ENCODE measurements at regions not wholly inside any gene's neighbourhood (a gene's known extent, or its start where the extent isn't known, plus 50 kb on each side); places are given as distances from the start of the nearest gene placed in this dataset.
"Not testable (repeated sequence)": the region's sequence is repeated elsewhere in the genome, so short reads cannot be mapped to it uniquely, and the experiment has no call there.

GRCh38 chr6:134632024-134632423 is 314.1 kb upstream of the SGK1 start:
- DNase-seq: no peak

GRCh38 chr6:134631398-134631924 is 313.5 kb upstream of the SGK1 start:
- DNase-seq: no peak

GRCh38 chr6:134630508-134631121 is 312.7 kb upstream of the SGK1 start:
- no peak for DNase-seq

- peak; percentile 30 for DNase-seq
These were observed 310.2 kb upstream of the SGK1 start for GRCh38 chr6:134628154-134628553.

GRCh38 chr6:134627707-134628106 is 309.8 kb upstream of the SGK1 start:
- no peak for DNase-seq

- no peak for DNase-seq
These were observed 308.7 kb upstream of the SGK1 start for GRCh38 chr6:134626589-134626988.

- DNase-seq: no peak
These were observed 308.2 kb upstream of the SGK1 start for GRCh38 chr6:134626086-134626485.

GRCh38 chr6:134624781-134625180 is 306.9 kb upstream of the SGK1 start:
- DNase-seq: no peak

GRCh38 chr6:134623401-134623800 is 305.5 kb upstream of the SGK1 start:
- DNase-seq: no peak

GRCh38 chr6:134622382-134623173 is 304.7 kb upstream of the SGK1 start:
- no peak for DNase-seq

- no peak for DNase-seq
These were observed 303.9 kb upstream of the SGK1 start for GRCh38 chr6:134621858-134622257.

- no peak for DNase-seq
These were observed 301.9 kb upstream of the SGK1 start for GRCh38 chr6:134619789-134620188.

GRCh38 chr6:134619077-134619476 is 301.2 kb upstream of the SGK1 start:
- no peak for DNase-seq

- no peak for DNase-seq
These were observed 296.9 kb upstream of the SGK1 start for GRCh38 chr6:134614606-134615485.

- not testable (repeated sequence) for DNase-seq
These were observed 294.2 kb upstream of the SGK1 start for GRCh38 chr6:134612128-134612527.

- no peak for DNase-seq
These were observed 292.5 kb upstream of the SGK1 start for GRCh38 chr6:134610411-134610810.

- no peak for DNase-seq
These were observed 291.9 kb upstream of the SGK1 start for GRCh38 chr6:134609716-134610261.

- DNase-seq: no peak
These were observed 289.5 kb upstream of the SGK1 start for GRCh38 chr6:134607411-134607810.

- no peak for DNase-seq
These were observed 287.1 kb upstream of the SGK1 start for GRCh38 chr6:134605034-134605433.

GRCh38 chr6:134604014-134604676 is 286.2 kb upstream of the SGK1 start:
- no peak for DNase-seq

GRCh38 chr6:134603561-134603960 is 285.6 kb upstream of the SGK1 start:
- DNase-seq: no peak

- no peak for DNase-seq
These were observed 284.2 kb upstream of the SGK1 start for GRCh38 chr6:134602123-134602522.

GRCh38 chr6:134600671-134601070 is 282.8 kb upstream of the SGK1 start:
- no peak for DNase-seq

Measured in NCI-H510A treated with DMSO at 0.1 percent for 48 hours (cell line).